GM12865 (cell line): ENCODE measurements at regions not wholly inside any gene's neighbourhood (a gene's known extent, or its start where the extent isn't known, plus 50 kb on each side); places are given as distances from the start of the nearest gene placed in this dataset.

Experiments used
- DNase-seq: peaks from one replicate; pipeline ENCODE4 v3.0.0; 2010; ENCODE audit warnings: low read depth
- H3K4me3 ChIP-seq: 2 replicates; pipeline ENCODE4 v1.5.1; 2011; ENCODE audit warnings: mild to moderate bottlenecking, low read depth, low read length, control low read depth
- CTCF ChIP-seq: IDR thresholded peaks from 2 replicates; pipeline ENCODE4 v1.5.1; 2011; ENCODE audit warnings: low read length, control low read depth, low read depth, inconsistent platforms; ENCODE audit not compliant: insufficient read depth; ENCODE audit errors: missing control alignments

- no peak overlapping the region for H3K4me3 ChIP-seq
- TF ChIP-seq CTCF = no peak
- no peak for DNase-seq
Measured at GRCh38 chr14:98773814-98774213, 498.2 kb downstream of the BCL11B start.

GRCh38 chr14:98775892-98776291 is 496.1 kb downstream of the BCL11B start:
- no peak overlapping the region for H3K4me3 ChIP-seq

GRCh38 chr14:98782062-98782461 is 489.9 kb downstream of the BCL11B start:
- DNase-seq = no peak

More at GRCh38 chr14:98775892-98776291, 496.1 kb downstream of the BCL11B start:
- TF ChIP-seq CTCF = no peak
- no peak for DNase-seq

GRCh38 chr14:98785578-98785977 is 486.4 kb downstream of the BCL11B start:
- TF ChIP-seq CTCF = no peak
- no peak overlapping the region for H3K4me3 ChIP-seq
- DNase-seq = no peak

More at GRCh38 chr14:98782062-98782461, 489.9 kb downstream of the BCL11B start:
- no peak for TF ChIP-seq CTCF
- H3K4me3 ChIP-seq = no peak overlapping the region

GRCh38 chr14:98786456-98786855 is 485.5 kb downstream of the BCL11B start:
- no peak for DNase-seq
- TF ChIP-seq CTCF = no peak
- no peak overlapping the region for H3K4me3 ChIP-seq

GRCh38 chr14:98791661-98792060 is 480.3 kb downstream of the BCL11B start:
- no peak for TF ChIP-seq CTCF
- no peak overlapping the region for H3K4me3 ChIP-seq
- peak; percentile 21 for DNase-seq

GRCh38 chr14:98792171-98792570 is 479.8 kb downstream of the BCL11B start:
- no peak overlapping the region for H3K4me3 ChIP-seq
- no peak for DNase-seq
- no peak for TF ChIP-seq CTCF
